HCT116 (cell line): ENCODE measurements at regions not wholly inside any gene's neighbourhood (a gene's known extent, or its start where the extent isn't known, plus 50 kb on each side); places are given as distances from the start of the nearest gene placed in this dataset.

Source experiments
- ATAC-seq: fragments of 200-7000 bp; cut with Tn5 transposase; 2 replicates; pipeline ENCODE4 v1.9.1; 2020; ENCODE audit warnings: mild to moderate bottlenecking, moderate library complexity
- BruUV-seq: library from RNA; stranded (reverse); fragments of 400-500 nt; replicated peaks from 2 replicates; lab custom pipeline; 2021; lab: Mats Ljungman, UMichigan
- CTCF ChIA-PET: fragments of 300-600 bp; sonication (Branson Sonifier 250); formaldehyde crosslinking; loops from one replicate; lab custom pipeline; 2021; ENCODE audit warnings: antibody characterized with exemption; lab: Charles Lee
- POLR2A ChIA-PET: fragments of 300-600, 350-600 bp; sonication (Branson Sonifier 250); formaldehyde crosslinking; loops from one replicate; lab custom pipeline; 2021; ENCODE audit warnings: antibody characterized with exemption; lab: Charles Lee
- RAD21 ChIA-PET, 2 experiments: fragments of 300-600 bp; sonication (Branson Sonifier 250); formaldehyde crosslinking; loops; one replicate each; lab custom pipeline; 2023; ENCODE audit warnings: low total read pairs in 2 of 2; ENCODE audit not compliant: uncharacterized antibody in 2 of 2, unreplicated experiment in 2 of 2, low non-redundant PET in 1 of 2; lab: Charles Lee
- DNase-seq: peaks from one replicate; pipeline ENCODE4 v3.0.0-alpha.2; 2010; ENCODE audit warnings: low read depth, low spot score
- H2AFZ ChIP-seq: fragments of 200-600 bp; shearing (Covaris generic), sonication (generic); 2 replicates; pipeline ENCODE4 v1.6.1; 2017; ENCODE audit warnings: low read depth, mixed run types, mixed read lengths, antibody characterized with exemption, low read length; ENCODE audit not compliant: poor library complexity, severe bottlenecking
- H3K27ac ChIP-seq: 2 replicates; pipeline ENCODE4 v1.5.1; 2012; ENCODE audit warnings: low read depth, low read length
- H3K27me3 ChIP-seq: fragments of 200-600 bp; sonication (generic); 2 replicates; pipeline ENCODE4 v1.6.1; 2016; ENCODE audit warnings: mixed run types, low read length, mixed read lengths; ENCODE audit not compliant: insufficient read depth
- H3K36me3 ChIP-seq, 2 experiments: fragments of 200-500 bp in 1 of 2; fragments of 200-600 bp in 1 of 2; sonication (Bioruptor generic) in 1 of 2; sonication (generic) in 1 of 2; 2 replicates each; pipeline versions ENCODE4 v1.5.1 to v1.6.1; 2014 to 2016; ENCODE audit warnings: low read length in 2 of 2, inconsistent platforms in 1 of 2, mixed read lengths in 1 of 2, mixed run types in 1 of 2; ENCODE audit not compliant: insufficient read depth in 2 of 2, control insufficient read depth in 1 of 2
- H3K4me1 ChIP-seq, 2 experiments: fragments of 200-600 bp in 1 of 2; sonication (generic) in 1 of 2; 2 replicates each; pipeline versions ENCODE4 v1.5.1 to v1.6.1; 2012 to 2017; ENCODE audit warnings: low read length in 2 of 2, inconsistent platforms in 1 of 2, mild to moderate bottlenecking in 1 of 2, mixed read lengths in 1 of 2, mixed run types in 1 of 2, moderate library complexity in 1 of 2; ENCODE audit not compliant: insufficient read depth in 2 of 2, control insufficient read depth in 1 of 2
- H3K4me2 ChIP-seq: fragments of 200-600 bp; sonication (generic); 2 replicates; pipeline ENCODE4 v1.6.1; 2017; ENCODE audit warnings: mixed run types, low read length, mixed read lengths
- H3K4me3 ChIP-seq, 2 experiments: fragments of 200-600 bp in 1 of 2; sonication (generic) in 1 of 2; replicated peaks in 1 of 2; 2 replicates each; pipeline ENCODE4 v1.5.1; 2011 to 2016; ENCODE audit warnings: low read length in 2 of 2, control low read depth in 1 of 2, low read depth in 1 of 2, mild to moderate bottlenecking in 1 of 2, mixed read lengths in 1 of 2, mixed run types in 1 of 2
- H3K79me2 ChIP-seq: fragments of 200-600 bp; sonication (generic); 2 replicates; pipeline ENCODE4 v1.6.1; 2017; ENCODE audit warnings: mild to moderate bottlenecking, mixed run types, low read length, moderate library complexity, mixed read lengths; ENCODE audit not compliant: insufficient read depth
- H3K9ac ChIP-seq: fragments of 200-600 bp; sonication (generic); 2 replicates; pipeline ENCODE4 v1.6.1; 2016; ENCODE audit warnings: low read length, mixed read lengths
- H3K9me2 ChIP-seq: fragments of 200-600 bp; sonication (generic), shearing (Covaris generic); 2 replicates; pipeline ENCODE4 v1.6.1; 2017; ENCODE audit warnings: mixed run types, mild to moderate bottlenecking, moderate library complexity; ENCODE audit not compliant: insufficient read depth
- H3K9me3 ChIP-seq, 2 experiments: fragments of 200-500 bp in 1 of 2; fragments of 200-600 bp in 1 of 2; sonication (Bioruptor generic) in 1 of 2; sonication (generic) in 1 of 2; 2 replicates each; pipeline ENCODE4 v1.6.1; 2014 to 2017; ENCODE audit warnings: low read length in 2 of 2, mixed read lengths in 2 of 2, inconsistent platforms in 1 of 2, low read depth in 1 of 2, mild to moderate bottlenecking in 1 of 2, mixed run types in 1 of 2, moderate library complexity in 1 of 2; ENCODE audit not compliant: control insufficient read depth in 1 of 2, insufficient read depth in 1 of 2
- H4K20me1 ChIP-seq: fragments of 200-600 bp; sonication (generic), shearing (Covaris generic); 2 replicates; pipeline ENCODE4 v1.6.1; 2017; ENCODE audit warnings: mixed run types, mild to moderate bottlenecking, moderate library complexity; ENCODE audit not compliant: insufficient read depth
- ATF3 ChIP-seq: IDR thresholded peaks from 2 replicates; pipeline ENCODE4 v1.6.1; 2012
- CBX3 ChIP-seq: IDR thresholded peaks from 2 replicates; pipeline ENCODE4 v1.6.1; 2012; ENCODE audit warnings: low read depth
- CEBPB ChIP-seq: IDR thresholded peaks from 2 replicates; pipeline ENCODE4 v1.6.1; 2012; ENCODE audit warnings: low read depth
- EGR1 ChIP-seq: IDR thresholded peaks from 2 replicates; pipeline ENCODE4 v1.6.1; 2012; ENCODE audit warnings: low read depth
- EZH2 ChIP-seq: fragments of 200-600 bp; sonication (generic); IDR thresholded peaks from 2 replicates; pipeline ENCODE4 v1.6.1; 2017; ENCODE audit warnings: antibody characterized with exemption, mixed run types
- FOSL1 ChIP-seq: IDR thresholded peaks from 2 replicates; pipeline ENCODE4 v1.6.1; 2012; ENCODE audit warnings: low read depth
- MAX ChIP-seq: IDR thresholded peaks from 2 replicates; pipeline ENCODE4 v1.6.1; 2012
- SP1 ChIP-seq: IDR thresholded peaks from 2 replicates; pipeline ENCODE4 v1.6.1; 2012; ENCODE audit warnings: low read depth
- TCF7L2 ChIP-seq: IDR thresholded peaks from 2 replicates; pipeline ENCODE4 v1.7.0; 2011; ENCODE audit warnings: borderline replicate concordance, inconsistent platforms; ENCODE audit not compliant: insufficient read depth, insufficient read length; ENCODE audit errors: extremely low read depth
- ZNF274 ChIP-seq: fragments of 200-500 bp; sonication (Bioruptor generic); IDR thresholded peaks from 2 replicates; pipeline ENCODE4 v1.6.1; 2014; ENCODE audit warnings: mild to moderate bottlenecking, low read depth, low read length, inconsistent platforms
- intact Hi-C: fragments of 100-400 bp; cut with micrococcal nuclease; formaldehyde crosslinking; loops from 2 replicates; pipeline ENCODE4 v1.10.0; 2022

GRCh38 chrX:28312259-28312658 is 275.0 kb upstream of the IL1RAPL1 start:
- RAD21 ChIA-PET, result no interaction called here
- CTCF ChIA-PET, result no interaction called here
- H3K79me2 ChIP-seq, result no peaks in the 10 kb centered on the region
- peaks cover 4 to 5% of the 10 kb centered on the region in 2 experiments; a peak in 2 of 4 replicates for H3K4me1 ChIP-seq
- DNase-seq (no peak), ATAC-seq (no peak)
- H4K20me1 ChIP-seq, result no peaks in the 10 kb centered on the region
- no peaks in the 10 kb centered on the region for H3K36me3 ChIP-seq
- no TSS peak for BruUV-seq
- H3K9ac ChIP-seq, result no peak overlapping the region
- H3K4me3 ChIP-seq, result no peak overlapping the region
- no peak overlapping the region for H3K4me2 ChIP-seq
- POLR2A ChIA-PET, result no interaction called here
- H3K27me3 ChIP-seq, result no peaks in the 10 kb centered on the region
- H2AFZ ChIP-seq, result no peak overlapping the region
- intact Hi-C loops, result no loop called here
- no peaks in the 10 kb centered on the region for H3K9me3 ChIP-seq
- no peaks in the 10 kb centered on the region for H3K9me2 ChIP-seq
- TF ChIP-seq ATF3 (no peak), MAX (no peak), EGR1 (no peak), EZH2 (no peak), FOSL1 (no peak), CBX3 (no peak), SP1 (no peak), ZNF274 (no peak)
- no peak overlapping the region for H3K27ac ChIP-seq

GRCh38 chrX:28311466-28311865 is 275.8 kb upstream of the IL1RAPL1 start:
- no peaks in the 10 kb centered on the region for H3K9me2 ChIP-seq
- CTCF ChIA-PET, result no interaction called here
- RAD21 ChIA-PET, result no interaction called here
- DNase-seq, result no peak
- no peak overlapping the region for H3K4me3 ChIP-seq
- no TSS peak for BruUV-seq
- intact Hi-C loops, result no loop called here
- TF ChIP-seq TCF7L2, result no peak
- no peak for TF ChIP-seq MAX
- no peak for TF ChIP-seq EZH2
- no peak for TF ChIP-seq SP1
- no peak for TF ChIP-seq CEBPB
- no peaks in the 10 kb centered on the region for H4K20me1 ChIP-seq
- POLR2A ChIA-PET, result no interaction called here
- H3K9me3 ChIP-seq, result no peaks in the 10 kb centered on the region
- no peak overlapping the region for H3K27ac ChIP-seq
- H2AFZ ChIP-seq, result no peak overlapping the region
- no peak for ATAC-seq
- peaks cover 4 to 5% of the 10 kb centered on the region in 2 experiments; a peak in 2 of 4 replicates for H3K4me1 ChIP-seq
- no peaks in the 10 kb centered on the region for H3K36me3 ChIP-seq
- no peak overlapping the region for H3K9ac ChIP-seq
- no peaks in the 10 kb centered on the region for H3K27me3 ChIP-seq
- no peak overlapping the region for H3K4me2 ChIP-seq
- no peaks in the 10 kb centered on the region for H3K79me2 ChIP-seq
